Osteoblast (primary cell): ENCODE measurements at regions not wholly inside any gene's neighbourhood (a gene's known extent, or its start where the extent isn't known, plus 50 kb on each side); places are given as distances from the start of the nearest gene placed in this dataset.
"Not testable (repeated sequence)": the region's sequence is repeated elsewhere in the genome, so short reads cannot be mapped to it uniquely, and the experiment has no call there.

ENCODE experiments used
- DNase-seq: peaks from one replicate; pipeline ENCODE4 v3.0.0; 2011; ENCODE audit warnings: low spot score, mixed read lengths; ENCODE audit not compliant: insufficient read length; ENCODE audit errors: missing footprints
- H2AFZ ChIP-seq: 2 replicates; pipeline ENCODE4 v1.6.0; 2011; ENCODE audit warnings: mild to moderate bottlenecking, low read length
- H3K27ac ChIP-seq: 2 replicates; pipeline ENCODE4 v1.5.1; 2011; ENCODE audit warnings: mild to moderate bottlenecking, low read depth, low read length, moderate library complexity
- H3K27me3 ChIP-seq: 2 replicates; pipeline ENCODE4 v1.6.0; 2012; ENCODE audit warnings: mild to moderate bottlenecking, control low read depth, inconsistent platforms, low read length, moderate library complexity; ENCODE audit not compliant: insufficient read depth
- H3K36me3 ChIP-seq: 2 replicates; pipeline ENCODE4 v1.5.1; 2011; ENCODE audit warnings: mild to moderate bottlenecking, low read length, control low read depth, moderate library complexity; ENCODE audit not compliant: insufficient read depth
- H3K4me1 ChIP-seq: 2 replicates; pipeline ENCODE4 v1.5.1; 2011; ENCODE audit warnings: mild to moderate bottlenecking, low read length, control low read depth, moderate library complexity; ENCODE audit not compliant: insufficient read depth
- H3K4me2 ChIP-seq: 2 replicates; pipeline ENCODE4 v1.6.0; 2011; ENCODE audit warnings: mild to moderate bottlenecking, low read length; ENCODE audit not compliant: insufficient read depth
- H3K4me3 ChIP-seq: fragments of 200-600 bp; sonication (generic); 3 replicates; pipeline ENCODE4 v1.5.1; 2012; ENCODE audit warnings: mild to moderate bottlenecking, low read length, inconsistent platforms; ENCODE audit not compliant: insufficient read depth
- H3K79me2 ChIP-seq: 2 replicates; pipeline ENCODE4 v1.6.0; 2012; ENCODE audit warnings: mild to moderate bottlenecking, low read length, control low read depth, inconsistent platforms; ENCODE audit not compliant: insufficient read depth
- H3K9me3 ChIP-seq: 2 replicates; pipeline ENCODE4 v1.5.1; 2011; ENCODE audit warnings: low read depth, low read length, control low read depth
- H4K20me1 ChIP-seq: 2 replicates; pipeline ENCODE4 v1.6.0; 2012; ENCODE audit warnings: mild to moderate bottlenecking, low read length, control low read depth; ENCODE audit not compliant: insufficient read depth
- CTCF ChIP-seq: IDR thresholded peaks from 2 replicates; pipeline ENCODE4 v1.5.1; 2011; ENCODE audit warnings: mild to moderate bottlenecking, low read depth, low read length, moderate library complexity; ENCODE audit errors: extremely low read depth

GRCh38 chr6:105519954-105520353 is 117.1 kb upstream of the PREP start:
- H3K36me3 ChIP-seq = no peaks in the 10 kb centered on the region
- H3K27ac ChIP-seq = no peak overlapping the region
- no peaks in the 10 kb centered on the region for H3K27me3 ChIP-seq
- no peak overlapping the region for H3K4me3 ChIP-seq
- TF ChIP-seq CTCF = no peak
- no peaks in the 10 kb centered on the region for H3K9me3 ChIP-seq
- no peaks in the 10 kb centered on the region for H4K20me1 ChIP-seq
- no peak for DNase-seq
- H2AFZ ChIP-seq = no peak overlapping the region
- no peak overlapping the region for H3K4me2 ChIP-seq
- H3K4me1 ChIP-seq = no peaks in the 10 kb centered on the region
- no peaks in the 10 kb centered on the region for H3K79me2 ChIP-seq

GRCh38 chr6:105518993-105519392 is 116.1 kb upstream of the PREP start:
- H3K27ac ChIP-seq, H2AFZ ChIP-seq, H3K27me3 ChIP-seq, H3K4me3 ChIP-seq, DNase-seq, H3K4me2 ChIP-seq, H3K79me2 ChIP-seq, H3K9me3 ChIP-seq, H3K36me3 ChIP-seq, H4K20me1 ChIP-seq, H3K4me1 ChIP-seq: not testable (repeated sequence)

GRCh38 chr6:105515054-105515453 is 112.2 kb upstream of the PREP start:
- Histone ChIP-seq H4K20me1 (no peaks in the 10 kb centered on the region), H3K27ac (no peak overlapping the region), H3K79me2 (no peaks in the 10 kb centered on the region), H3K4me2 (no peak overlapping the region), H3K9me3 (no peaks in the 10 kb centered on the region), H2AFZ (no peak overlapping the region), H3K4me3 (no peak overlapping the region), H3K4me1 (no peaks in the 10 kb centered on the region), H3K27me3 (peaks cover 7% of the 10 kb centered on the region), H3K36me3 (no peaks in the 10 kb centered on the region)
- no peak for TF ChIP-seq CTCF
- DNase-seq = no peak

- Histone ChIP-seq H3K4me3 (no peak overlapping the region), H3K36me3 (no peaks in the 10 kb centered on the region), H3K4me1 (no peaks in the 10 kb centered on the region), H2AFZ (no peak overlapping the region), H3K79me2 (no peaks in the 10 kb centered on the region), H3K4me2 (no peak overlapping the region), H3K9me3 (no peaks in the 10 kb centered on the region), H3K27ac (no peak overlapping the region), H4K20me1 (no peaks in the 10 kb centered on the region), H3K27me3 (peaks cover 7% of the 10 kb centered on the region)
- TF ChIP-seq CTCF = no peak
- no peak for DNase-seq
Measured at GRCh38 chr6:105514306-105514705, 111.4 kb upstream of the PREP start.

GRCh38 chr6:105511639-105512038 is 108.8 kb upstream of the PREP start:
- no peaks in the 10 kb centered on the region for H3K79me2 ChIP-seq
- no peak for TF ChIP-seq CTCF

More at GRCh38 chr6:105511639-105512038, 108.8 kb upstream of the PREP start:
- Histone ChIP-seq H2AFZ (no peak overlapping the region), H3K9me3 (no peaks in the 10 kb centered on the region), H3K4me2 (no peak overlapping the region), H3K27ac (no peak overlapping the region), H3K4me3 (no peak overlapping the region), H3K4me1 (no peaks in the 10 kb centered on the region), H3K27me3 (peaks cover 7% of the 10 kb centered on the region), H3K36me3 (no peaks in the 10 kb centered on the region), H4K20me1 (no peaks in the 10 kb centered on the region)
- no peak for DNase-seq
